Prostate gland (tissue), 2 donors: ENCODE measurements at regions not wholly inside any gene's neighbourhood (a gene's known extent, or its start where the extent isn't known, plus 50 kb on each side); places are given as distances from the start of the nearest gene placed in this dataset.

ENCODE experiments used
- DNase-seq: peaks from one replicate; pipeline ENCODE4 v3.0.0-alpha.2; 2019; ENCODE audit warnings: low spot score
- H3K27ac ChIP-seq, 2 donors: fragments of 200-600 bp; sonication (generic); 2 replicates each; pipeline ENCODE4 v1.5.1; 2017 to 2019
- H3K27me3 ChIP-seq: fragments of 200-600 bp; sonication (generic); replicated peaks from 2 replicates; pipeline ENCODE4 v1.5.1; 2019; ENCODE audit not compliant: insufficient read depth
- H3K36me3 ChIP-seq, 2 donors: fragments of 200-600 bp; sonication (generic); 1 replicate in 1 of 2; 2 replicates in 1 of 2; pipeline versions ENCODE4 v1.5.1 to v1.8.1; 2017 to 2019
- H3K4me1 ChIP-seq: fragments of 200-600 bp; sonication (generic); replicated peaks from 2 replicates; pipeline ENCODE4 v1.5.1; 2019
- H3K4me3 ChIP-seq, 2 donors: fragments of 200-600 bp; sonication (generic); 2 replicates each; pipeline ENCODE4 v1.5.1; 2017 to 2019
- H3K9me3 ChIP-seq: fragments of 200-600 bp; sonication (generic); 2 replicates; pipeline ENCODE4 v1.5.1; 2017
- CTCF ChIP-seq, 4 experiments: fragments of 200-600 bp in 2 of 4; fragments of 450-650 bp in 2 of 4; sonication (generic) in 2 of 4; IDR thresholded peaks; 1 replicate in 3 of 4; 2 replicates in 1 of 4; pipeline ENCODE4 v1.5.1; 2016 to 2019; ENCODE audit warnings: antibody characterized with exemption in 4 of 4, mild to moderate bottlenecking in 2 of 4, moderate library complexity in 2 of 4
- POLR2A ChIP-seq: fragments of 450-650 bp; IDR thresholded peaks from one replicate; pipeline ENCODE4 v1.6.1; 2016; ENCODE audit warnings: antibody characterized with exemption, mild to moderate bottlenecking
- POLR2AphosphoS5 ChIP-seq: sonication (generic); formaldehyde crosslinking; IDR thresholded peaks from one replicate; pipeline ENCODE4 v1.6.1; 2017; ENCODE audit warnings: antibody characterized with exemption
- WGBS: methylation state at CpG from one replicate; pipeline ENCODE4 v1.1.5; 2018; 5-methylcytosine and 5-hydroxymethylcytosine counted together
- intact Hi-C: fragments of 100-400 bp; cut with DNase I; formaldehyde crosslinking; loops from one replicate; pipeline ENCODE4 v1.14.2; 2022

GRCh38 chr4:125492957-125493356 lies 178.2 kb downstream of the FAT4 start:
- no peaks in the 10 kb centered on the region for H3K27me3 ChIP-seq
- no peak overlapping the region for H3K4me3 ChIP-seq
- H3K4me1 ChIP-seq, result no peaks in the 10 kb centered on the region
- no peaks in the 10 kb centered on the region for H3K36me3 ChIP-seq
- H3K27ac ChIP-seq, result no peak overlapping the region
- intact Hi-C loops, result no loop called here
- WGBS, result 100% methylated on average over 1 of the region's 1 CpG
- no peaks in the 10 kb centered on the region for H3K9me3 ChIP-seq
- DNase-seq, result no peak
- TF ChIP-seq POLR2A (no peak), POLR2AphosphoS5 (no peak), CTCF (IDR thresholded peaks at IDR 0.05) (no peak)

DNA sequence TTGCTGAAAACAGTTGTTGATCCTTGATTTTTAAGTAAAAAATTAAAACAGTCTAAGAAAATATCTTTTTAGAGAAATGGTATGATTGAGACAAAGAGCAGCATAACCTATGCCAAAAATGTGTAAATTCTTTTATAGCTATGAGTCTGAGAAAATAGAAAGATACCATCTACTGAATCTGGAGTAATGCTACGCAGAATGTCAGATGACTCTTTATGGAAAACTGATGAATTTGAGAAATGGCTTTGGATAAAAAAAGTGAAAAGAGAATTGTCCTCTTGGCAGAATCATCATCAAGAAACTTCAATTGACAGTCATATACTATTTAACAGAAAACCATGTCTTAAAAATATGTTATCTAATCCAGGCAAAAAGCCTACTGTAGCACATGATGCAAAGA lies 183.1 kb downstream of the FAT4 start:
- no peak for DNase-seq
- intact Hi-C loops, result no loop called here
- Histone ChIP-seq H3K27ac (no peak overlapping the region), H3K36me3 (no peaks in the 10 kb centered on the region), H3K27me3 (peaks cover under 1% of the 10 kb centered on the region), H3K4me1 (no peaks in the 10 kb centered on the region), H3K4me3 (no peak overlapping the region), H3K9me3 (no peaks in the 10 kb centered on the region)
- TF ChIP-seq POLR2AphosphoS5 (no peak), CTCF (IDR thresholded peaks at IDR 0.05) (no peak), POLR2A (no peak)
- WGBS, result 82% methylated on average over 1 of the region's 1 CpG

- H3K9me3 ChIP-seq, result no peaks in the 10 kb centered on the region
- H3K4me3 ChIP-seq, result no peak overlapping the region
- no peak overlapping the region for H3K27ac ChIP-seq
- WGBS, result 89% methylated on average over 1 of the region's 1 CpG
- DNase-seq, result no peak
- TF ChIP-seq POLR2A (no peak), POLR2AphosphoS5 (no peak), CTCF (IDR thresholded peaks at IDR 0.05) (no peak)
- H3K4me1 ChIP-seq, result no peaks in the 10 kb centered on the region
- no peaks in the 10 kb centered on the region for H3K36me3 ChIP-seq
- H3K27me3 ChIP-seq, result peaks cover 2% of the 10 kb centered on the region
- intact Hi-C loops, result no loop called here
Measured at GRCh38 chr4:125498981-125499380, 184.2 kb downstream of the FAT4 start.

- DNase-seq, result no peak
- TF ChIP-seq POLR2AphosphoS5 (no peak), POLR2A (no peak), CTCF (IDR thresholded peaks at IDR 0.05) (no peak)
- 87% methylated on average over 3 of the region's 3 CpGs for WGBS
Measured at GRCh38 chr4:125501090-125501489, 186.3 kb downstream of the FAT4 start.

DNA sequence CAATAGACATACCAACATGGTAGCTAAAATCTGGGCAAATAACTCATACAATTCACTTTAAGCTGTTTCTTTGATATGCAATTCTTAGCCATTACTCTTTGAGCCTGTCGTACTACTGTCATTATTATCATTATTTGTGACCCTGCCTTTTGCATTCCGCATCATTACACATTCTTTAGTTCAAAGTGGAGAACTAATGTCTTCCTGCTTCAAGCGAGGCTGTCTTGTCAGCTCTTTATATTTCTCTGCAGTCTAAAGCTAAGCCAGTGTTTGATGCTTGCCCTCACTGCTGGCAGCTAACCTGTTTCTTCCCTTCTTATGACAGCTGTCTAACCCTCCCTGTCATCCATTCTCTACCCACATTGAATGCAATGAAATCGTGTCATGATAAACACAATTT lies 186.8 kb downstream of the FAT4 start:
- no peaks in the 10 kb centered on the region for H3K9me3 ChIP-seq
- H3K27ac ChIP-seq, result no peak overlapping the region
- no peaks in the 10 kb centered on the region for H3K4me1 ChIP-seq
- no peak for TF ChIP-seq POLR2AphosphoS5
- DNase-seq, result no peak
- intact Hi-C loops, result no loop called here
- no peak overlapping the region for H3K4me3 ChIP-seq
- H3K36me3 ChIP-seq, result no peaks in the 10 kb centered on the region
- peaks cover 2% of the 10 kb centered on the region for H3K27me3 ChIP-seq
- 84% methylated on average over 4 of the region's 4 CpGs for WGBS

More at GRCh38 chr4:125501090-125501489, 186.3 kb downstream of the FAT4 start:
- Histone ChIP-seq H3K27ac (no peak overlapping the region), H3K4me3 (no peak overlapping the region), H3K9me3 (no peaks in the 10 kb centered on the region), H3K27me3 (peaks cover 2% of the 10 kb centered on the region), H3K36me3 (no peaks in the 10 kb centered on the region), H3K4me1 (no peaks in the 10 kb centered on the region)
- intact Hi-C loops, result no loop called here
